ENCODE measurements at regions not wholly inside any gene's neighbourhood (a gene's known extent, or its start where the extent isn't known, plus 50 kb on each side); places are given as distances from the start of the nearest gene placed in this dataset.

- no peak overlapping the region for H3K4me3 ChIP-seq (ENCODE audit: low read depth, low read length)
- TF ChIP-seq CTCF (IDR thresholded peaks at IDR 0.05; ENCODE audit: low read depth, low read length, missing control alignments), result no peak
- no peak for DNase-seq (ENCODE audit: low read depth)
These were observed 453.7 kb downstream of the SIPA1L2 start for GRCh38 chr1:232176222-232176621.

- no peak overlapping the region for H3K4me3 ChIP-seq (ENCODE audit: low read depth, low read length)
- TF ChIP-seq CTCF (IDR thresholded peaks at IDR 0.05; ENCODE audit: low read depth, low read length, missing control alignments), result no peak
- DNase-seq (ENCODE audit: low read depth), result no peak
These were observed 455.6 kb downstream of the SIPA1L2 start for GRCh38 chr1:232174306-232174705.

GRCh38 chr1:232172563-232172962, 457.4 kb downstream of the SIPA1L2 start:
- H3K4me3 ChIP-seq (ENCODE audit: low read depth, low read length), result no peak overlapping the region
- no peak for TF ChIP-seq CTCF (IDR thresholded peaks at IDR 0.05; ENCODE audit: low read depth, low read length, missing control alignments)
- DNase-seq (ENCODE audit: low read depth), result no peak

- no peak for DNase-seq (ENCODE audit: low read depth)
- no peak for TF ChIP-seq CTCF (IDR thresholded peaks at IDR 0.05; ENCODE audit: low read depth, low read length, missing control alignments)
- no peak overlapping the region for H3K4me3 ChIP-seq (ENCODE audit: low read depth, low read length)
These were observed 459.0 kb downstream of the SIPA1L2 start for GRCh38 chr1:232170909-232171308.

GRCh38 chr1:232169436-232169835, 460.5 kb downstream of the SIPA1L2 start:
- H3K4me3 ChIP-seq (ENCODE audit: low read depth, low read length), result no peak overlapping the region
- TF ChIP-seq CTCF (IDR thresholded peaks at IDR 0.05; ENCODE audit: low read depth, low read length, missing control alignments), result no peak
- DNase-seq (ENCODE audit: low read depth), result no peak

GRCh38 chr1:232168508-232168907, 461.4 kb downstream of the SIPA1L2 start:
- no peak for TF ChIP-seq CTCF (IDR thresholded peaks at IDR 0.05; ENCODE audit: low read depth, low read length, missing control alignments)
- no peak for DNase-seq (ENCODE audit: low read depth)
- H3K4me3 ChIP-seq (ENCODE audit: low read depth, low read length), result no peak overlapping the region

- no peak for DNase-seq (ENCODE audit: low read depth)
- no peak overlapping the region for H3K4me3 ChIP-seq (ENCODE audit: low read depth, low read length)
- no peak for TF ChIP-seq CTCF (IDR thresholded peaks at IDR 0.05; ENCODE audit: low read depth, low read length, missing control alignments)
These were observed 463.0 kb downstream of the SIPA1L2 start for GRCh38 chr1:232166942-232167341.
